MV-4-11 (cell line): ENCODE measurements at regions not wholly inside any gene's neighbourhood (a gene's known extent, or its start where the extent isn't known, plus 50 kb on each side); places are given as distances from the start of the nearest gene placed in this dataset.
A peak's percentile ranks its signal among the peaks of the same experiment; 100 is the strongest.
"Not testable (repeated sequence)": the region's sequence is repeated elsewhere in the genome, so short reads cannot be mapped to it uniquely, and the experiment has no call there.

Experiments used
- DNase-seq: peaks from one replicate; lab custom pipeline; 2025; lab: John Stamatoyannopoulos, UW

DNA sequence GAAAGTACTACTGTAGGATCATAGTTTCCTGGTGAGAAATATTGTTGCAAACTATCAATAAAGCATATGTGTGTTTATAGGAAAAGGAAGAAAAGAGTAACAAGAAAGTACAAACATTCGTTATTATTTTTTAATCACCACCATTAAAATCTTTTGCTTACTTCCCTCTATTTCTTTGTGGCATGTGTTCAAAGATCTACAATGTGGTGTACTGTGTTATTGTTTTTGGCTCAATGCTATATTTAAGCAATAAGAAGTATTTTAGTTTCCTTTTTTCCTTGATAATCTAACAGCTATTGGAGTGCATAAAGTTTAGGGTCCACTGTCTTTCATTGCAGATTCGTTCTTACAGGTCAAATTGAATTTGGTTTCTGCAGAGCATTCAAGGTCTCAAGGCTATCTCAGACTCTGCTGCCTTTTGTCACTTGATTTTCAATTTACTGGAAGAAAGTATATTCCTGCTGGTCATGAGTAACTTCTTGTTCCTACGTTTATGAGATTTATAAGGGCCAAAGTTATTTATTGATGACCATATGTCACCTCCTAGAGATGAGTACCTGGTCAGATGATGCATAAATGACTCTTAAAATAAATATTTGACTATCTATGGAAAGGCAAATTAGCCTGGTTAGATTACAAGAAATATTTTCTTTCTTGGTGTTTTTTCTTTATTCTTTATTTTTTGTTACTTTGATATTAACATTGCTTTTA is 323.0 kb downstream of the TMEM167A start:
- DNase-seq, result no peak

DNA sequence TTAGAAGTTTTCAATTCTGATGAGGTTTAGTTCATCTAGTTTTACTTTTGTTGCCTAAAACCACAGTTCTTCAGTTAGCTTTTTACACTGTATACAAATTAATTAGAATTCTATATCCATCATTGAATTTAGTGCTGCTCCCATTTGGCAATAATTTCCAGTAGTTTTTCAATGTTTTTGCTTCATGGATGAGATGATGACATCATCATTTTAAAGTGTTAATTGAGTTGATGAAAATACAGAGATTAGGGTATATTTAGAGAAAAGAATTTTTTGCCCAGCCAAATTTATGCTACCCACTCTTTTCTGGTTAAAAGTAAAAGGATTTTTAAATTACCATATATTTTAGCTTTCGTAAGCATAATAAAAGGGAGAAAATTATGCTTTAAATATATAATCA is 323.8 kb downstream of the TMEM167A start:
- DNase-seq, result no peak

DNA sequence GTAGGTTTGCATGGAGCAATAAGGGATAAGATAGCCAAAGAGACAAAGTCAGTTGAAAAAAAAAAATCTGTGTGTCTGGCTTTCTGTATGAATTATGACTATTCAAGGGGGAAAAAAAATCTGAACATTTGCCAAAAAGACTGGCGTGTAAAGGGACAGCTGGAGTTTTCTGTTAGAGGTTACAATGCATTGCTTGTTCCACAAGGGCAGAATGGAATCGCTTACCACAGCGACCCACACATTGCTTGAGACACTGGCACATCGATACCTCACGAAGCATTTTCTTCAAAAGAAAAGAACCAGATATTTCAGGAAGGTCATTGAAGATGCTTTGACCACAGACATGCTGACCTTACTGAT is 327.8 kb downstream of the TMEM167A start:
- no peak for DNase-seq

- DNase-seq, result no peak
Measured at GRCh38 chr5:82748688-82749460, 328.3 kb downstream of the TMEM167A start.

- DNase-seq, result no peak
Measured at GRCh38 chr5:82747986-82748385, 329.2 kb downstream of the TMEM167A start.

DNA sequence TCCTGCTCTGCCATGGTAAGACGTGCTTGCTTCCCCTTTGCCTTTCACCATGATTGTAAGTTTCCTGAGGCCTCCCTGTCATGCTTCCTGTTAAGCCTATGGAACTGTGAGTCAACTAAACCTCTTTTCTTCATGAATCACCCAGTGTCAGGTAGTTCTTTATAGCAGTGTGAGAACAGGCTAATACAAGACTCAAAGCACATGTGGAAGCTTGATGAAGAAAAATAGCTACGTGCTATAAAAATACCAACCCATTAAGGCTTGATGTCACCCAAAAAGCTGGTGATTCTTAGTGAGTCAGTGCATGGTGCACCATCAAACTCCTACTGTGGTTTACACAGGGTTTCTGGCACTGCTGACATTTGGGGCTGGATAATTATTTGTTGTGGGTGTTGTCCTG is 332.2 kb downstream of the TMEM167A start:
- DNase-seq, result no peak

DNA sequence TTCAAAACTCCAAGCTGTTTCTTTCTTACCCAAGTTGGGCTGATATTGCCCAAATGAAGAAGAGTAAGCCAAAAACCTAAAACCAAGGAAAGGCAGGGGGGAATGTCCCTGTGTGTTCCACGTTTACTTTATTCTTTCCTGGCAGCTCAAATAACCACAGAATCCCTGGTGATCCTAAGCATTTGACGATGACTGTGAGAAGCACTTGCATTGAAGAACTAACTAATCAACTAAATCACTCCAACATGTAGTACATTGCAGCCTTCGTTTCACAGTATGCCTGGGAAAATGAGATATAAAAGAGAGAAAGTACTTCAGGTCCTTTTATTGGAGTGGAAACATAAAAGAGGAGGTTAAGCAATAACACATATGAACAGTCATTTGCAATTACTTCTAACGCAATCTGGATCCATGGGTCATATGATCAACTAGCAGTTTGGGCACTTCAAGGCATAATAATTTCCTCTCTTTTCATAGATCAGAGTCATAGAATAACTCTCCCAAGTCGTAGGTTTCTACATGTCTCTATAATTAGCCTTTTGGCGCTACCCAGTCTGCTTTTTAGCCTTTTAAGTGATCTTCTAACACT is 338.4 kb downstream of the TMEM167A start:
- DNase-seq, result peak; percentile 5

GRCh38 chr5:82735160-82735789 is 341.9 kb downstream of the TMEM167A start:
- peak; percentile 55 for DNase-seq

- DNase-seq, result peak; percentile 69
Measured at GRCh38 chr5:82734347-82734746, 342.8 kb downstream of the TMEM167A start.

- no peak for DNase-seq
Measured at GRCh38 chr5:82730913-82731312, 346.3 kb downstream of the TMEM167A start.

- DNase-seq, result no peak
Measured at GRCh38 chr5:82728926-82729702, 348.1 kb downstream of the TMEM167A start.

DNA sequence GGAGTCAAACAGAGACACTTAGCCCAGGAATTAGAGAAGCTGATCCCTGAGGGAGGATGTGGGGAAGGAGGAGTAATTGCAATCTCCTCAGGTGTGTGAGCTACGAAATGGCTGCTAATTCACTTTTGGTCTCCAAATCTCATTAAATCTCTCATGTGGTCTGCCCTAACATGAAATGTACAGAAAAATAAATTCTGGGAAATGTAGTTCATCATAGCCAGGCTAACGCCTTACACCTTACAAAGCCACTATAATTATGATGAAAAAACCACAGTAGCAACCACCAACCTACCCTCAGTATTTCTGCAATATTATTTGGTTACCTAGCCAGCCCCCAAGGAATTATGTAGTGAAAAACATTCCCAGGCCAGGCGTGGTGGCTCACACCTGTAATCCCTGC is 354.0 kb downstream of the TMEM167A start:
- DNase-seq, result no peak

DNA sequence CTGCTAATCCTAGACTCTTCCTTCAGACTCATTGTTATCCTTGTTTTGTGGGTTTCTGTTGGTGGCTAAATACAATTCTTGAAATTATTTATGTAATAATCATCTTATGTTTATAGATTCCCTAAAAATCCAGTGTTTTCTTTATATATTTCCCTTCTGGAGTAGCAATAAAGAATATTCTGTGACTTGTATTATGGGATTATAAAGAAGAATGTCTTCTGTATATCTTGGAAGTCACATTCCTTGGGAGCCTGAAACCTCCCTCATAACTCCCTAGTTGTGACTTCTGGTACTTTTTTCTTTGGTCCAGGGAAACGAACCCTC is 356.1 kb downstream of the TMEM167A start:
- no peak for DNase-seq

GRCh38 chr5:82720213-82721086 is 356.7 kb downstream of the TMEM167A start:
- DNase-seq, result no peak

DNA sequence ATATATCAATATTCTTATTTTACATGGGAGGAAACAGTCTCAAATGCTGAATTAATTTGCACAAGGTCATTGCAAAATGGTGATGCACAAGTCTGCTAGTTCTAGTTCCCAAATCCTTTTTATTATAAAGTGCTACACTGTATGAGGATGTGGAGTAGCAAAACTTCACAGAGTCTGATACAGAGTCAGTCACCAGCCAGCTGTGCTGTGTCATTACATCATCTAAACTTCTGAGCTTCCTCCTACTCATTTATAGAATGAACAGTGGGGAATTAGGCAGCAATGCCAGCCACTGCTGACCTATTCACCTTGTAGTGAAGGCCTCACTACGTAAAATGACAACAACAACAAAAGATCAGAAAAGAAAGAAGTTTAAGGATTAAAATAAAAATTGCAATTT is 357.8 kb downstream of the TMEM167A start:
- DNase-seq, result peak; percentile 89

DNA sequence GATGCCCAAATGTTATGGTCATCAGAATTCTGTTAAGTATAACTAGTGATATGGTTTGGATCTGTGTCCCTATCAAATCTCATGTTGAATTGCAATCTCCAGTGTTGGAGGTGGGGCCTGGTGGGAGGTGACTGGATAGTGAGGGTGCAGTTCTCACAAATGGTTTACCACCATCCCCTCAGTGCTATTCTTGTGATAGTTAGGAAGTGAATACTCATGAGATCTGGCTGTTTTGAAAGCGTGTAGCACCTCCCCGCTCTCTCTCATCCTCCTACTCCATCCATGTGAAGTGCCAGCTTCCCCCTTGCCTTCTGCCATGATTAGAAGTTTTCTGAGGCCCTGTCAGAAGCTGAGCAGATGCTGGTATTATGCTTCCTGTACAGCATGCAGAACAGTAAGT is 359.5 kb downstream of the TMEM167A start:
- DNase-seq, result peak; percentile 7

DNA sequence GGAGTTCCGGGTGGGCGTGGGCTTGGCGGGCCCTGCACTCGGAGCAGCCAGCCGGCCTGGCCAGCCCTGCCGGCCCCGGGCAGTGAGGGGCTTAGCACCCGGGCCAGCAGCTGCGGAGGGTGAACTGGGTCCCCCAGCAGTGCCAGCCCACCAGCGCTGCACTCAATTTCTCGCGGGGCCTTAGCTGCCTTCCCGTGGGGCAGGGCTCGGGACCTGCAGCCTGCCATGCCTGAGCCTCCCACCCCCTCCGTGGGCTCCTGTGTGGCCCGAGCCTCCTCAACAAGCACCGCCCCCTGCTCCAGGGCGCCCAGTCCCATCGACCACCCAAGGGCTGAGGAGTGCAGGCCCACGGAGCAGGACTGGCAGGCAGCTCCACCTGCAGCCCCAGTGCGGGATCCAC is 362.5 kb downstream of the TMEM167A start:
- DNase-seq, result not testable (repeated sequence)

DNA sequence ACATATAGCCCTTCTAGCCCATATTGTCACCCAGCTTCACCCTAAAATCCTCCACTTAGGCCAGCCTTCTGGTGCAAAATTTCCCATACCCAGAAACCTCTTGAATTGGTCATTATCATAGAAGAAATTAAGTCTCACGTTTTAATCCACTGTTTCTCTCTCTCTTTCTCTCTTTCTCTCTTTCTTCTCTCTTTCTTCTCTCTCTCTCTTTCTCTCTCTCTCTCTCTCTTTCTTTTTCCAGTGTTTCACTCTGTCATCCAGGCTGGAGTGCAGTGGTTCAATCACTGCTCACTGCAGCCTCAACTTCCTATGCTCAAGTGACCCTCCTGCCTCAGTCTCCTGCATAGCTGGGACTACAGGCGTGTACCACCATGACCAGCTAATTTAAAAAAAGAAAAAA is 363.4 kb downstream of the TMEM167A start:
- no peak for DNase-seq

GRCh38 chr5:82707741-82708140 is 369.5 kb downstream of the TMEM167A start:
- no peak for DNase-seq

- DNase-seq, result no peak
Measured at GRCh38 chr5:82704381-82704780, 372.8 kb downstream of the TMEM167A start.

- DNase-seq, result no peak
Measured at GRCh38 chr5:82702046-82702445, 375.1 kb downstream of the TMEM167A start.
